NCI-H460 (cell line): ENCODE measurements at regions not wholly inside any gene's neighbourhood (a gene's known extent, or its start where the extent isn't known, plus 50 kb on each side); places are given as distances from the start of the nearest gene placed in this dataset.

ENCODE experiments used
- DNase-seq: peaks from one replicate; pipeline ENCODE4 v3.0.0-alpha.2; 2016; ENCODE audit warnings: low read depth; ENCODE audit errors: extremely low read depth

DNA sequence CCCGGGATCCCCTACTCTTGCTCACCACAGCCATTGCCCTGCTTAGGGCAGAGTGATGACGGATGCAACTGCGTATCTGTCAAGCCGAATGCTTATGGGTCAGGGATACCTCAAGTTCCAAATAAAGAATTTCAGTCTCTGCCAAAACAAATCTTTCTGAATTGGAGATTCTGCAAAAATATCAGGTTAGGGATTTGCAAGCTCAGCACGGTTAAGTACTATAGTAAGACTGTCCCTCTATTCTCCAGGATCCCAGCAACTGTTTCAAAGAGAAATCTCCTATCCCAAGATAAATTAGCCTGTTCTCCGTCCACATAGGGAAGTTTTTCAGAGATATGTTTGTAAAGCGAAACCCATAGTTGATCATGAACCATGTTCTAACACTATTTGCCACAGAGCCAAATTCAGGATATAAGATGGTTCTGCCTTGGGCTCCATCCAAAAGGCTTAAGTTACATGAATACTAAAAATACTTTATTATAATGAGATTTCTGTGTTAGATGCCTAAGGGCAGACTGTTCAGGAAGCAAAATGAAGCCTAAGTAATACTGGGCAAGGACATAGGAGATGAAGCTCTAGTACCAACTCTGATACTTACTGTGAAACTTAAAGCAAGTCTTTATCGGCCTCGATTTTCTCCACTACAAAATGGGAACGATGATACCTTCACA, 100.1 kb upstream of the LPP start:
- DNase-seq: no peak

DNA sequence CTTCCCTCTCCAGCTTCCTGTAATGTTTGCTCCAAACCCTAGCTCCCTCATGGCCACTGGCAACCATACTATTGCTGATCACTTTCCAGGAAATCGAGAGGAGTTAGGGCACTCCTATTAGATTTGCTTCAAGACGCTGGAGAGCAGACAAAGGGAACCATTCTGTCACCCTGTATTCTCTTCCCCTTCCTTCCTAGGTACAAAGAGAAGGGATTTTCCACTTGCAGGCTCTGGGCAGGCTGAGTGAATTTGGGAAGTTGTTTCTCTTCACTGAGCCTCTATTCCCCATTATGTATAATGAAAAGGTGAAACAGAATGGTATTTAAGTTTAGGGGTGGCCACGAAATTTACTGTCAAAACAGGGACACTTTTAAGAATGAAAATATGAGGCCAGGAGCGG, 99.4 kb upstream of the LPP start:
- DNase-seq: no peak

DNA sequence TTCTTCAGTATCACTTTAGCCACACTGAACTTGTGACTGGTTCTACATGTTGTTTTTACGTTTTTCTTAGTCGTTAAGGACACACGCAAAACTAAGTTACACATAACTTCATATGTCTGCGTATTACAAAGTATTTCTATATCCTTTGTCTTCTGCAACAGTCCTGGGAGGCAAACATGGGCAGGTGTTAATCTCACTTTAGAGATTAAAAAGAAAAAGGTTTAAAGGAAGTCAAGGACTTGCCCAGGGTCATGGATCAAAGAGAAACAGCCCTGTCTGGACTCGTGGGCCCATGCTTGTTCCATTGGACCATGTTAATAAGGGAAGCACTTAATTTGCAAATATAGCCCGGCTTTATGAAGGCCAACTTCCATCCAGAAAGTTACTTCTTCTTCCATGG, 98.6 kb upstream of the LPP start:
- DNase-seq: no peak

DNA sequence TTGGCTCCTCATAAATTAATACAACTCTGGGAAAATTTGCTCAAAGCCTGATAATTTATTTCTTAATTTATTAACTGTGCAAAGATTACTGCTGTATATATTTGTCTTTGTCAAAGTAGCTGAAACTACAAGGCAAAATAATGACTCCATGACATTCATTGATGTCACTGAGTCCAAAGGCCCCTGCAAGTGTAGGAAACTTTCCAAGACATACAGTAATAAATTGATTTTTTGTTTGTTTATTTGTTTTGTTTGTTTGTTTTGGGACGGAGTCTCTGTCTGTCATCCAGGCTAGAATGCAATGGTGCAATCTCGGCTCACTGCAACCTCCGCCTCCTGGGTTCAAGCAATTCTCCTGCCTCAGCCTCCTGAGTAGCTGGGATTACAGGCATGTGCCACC, 96.8 kb upstream of the LPP start:
- DNase-seq: peak; percentile 22

- no peak for DNase-seq
These were observed 95.3 kb upstream of the LPP start for GRCh38 chr3:188058569-188059184.

DNA sequence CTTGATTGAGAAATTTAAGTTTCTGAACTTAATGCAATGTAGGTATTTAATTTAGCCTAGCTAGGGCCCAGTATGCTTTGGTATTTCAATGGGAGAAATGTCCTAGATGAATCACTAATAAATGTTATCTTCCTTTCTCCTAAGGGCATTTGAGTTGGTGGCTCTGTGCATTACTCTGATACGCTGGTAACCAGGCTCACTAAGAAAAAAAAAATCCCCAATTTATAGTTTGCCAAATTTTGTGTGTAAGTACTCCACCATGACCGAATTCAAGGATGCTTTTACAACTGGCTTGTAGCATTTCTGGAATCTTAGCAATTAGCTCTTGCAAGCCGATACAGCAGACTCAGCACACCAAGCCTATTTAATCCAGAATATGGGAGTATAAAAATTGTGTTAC, 94.6 kb upstream of the LPP start:
- DNase-seq: no peak

DNA sequence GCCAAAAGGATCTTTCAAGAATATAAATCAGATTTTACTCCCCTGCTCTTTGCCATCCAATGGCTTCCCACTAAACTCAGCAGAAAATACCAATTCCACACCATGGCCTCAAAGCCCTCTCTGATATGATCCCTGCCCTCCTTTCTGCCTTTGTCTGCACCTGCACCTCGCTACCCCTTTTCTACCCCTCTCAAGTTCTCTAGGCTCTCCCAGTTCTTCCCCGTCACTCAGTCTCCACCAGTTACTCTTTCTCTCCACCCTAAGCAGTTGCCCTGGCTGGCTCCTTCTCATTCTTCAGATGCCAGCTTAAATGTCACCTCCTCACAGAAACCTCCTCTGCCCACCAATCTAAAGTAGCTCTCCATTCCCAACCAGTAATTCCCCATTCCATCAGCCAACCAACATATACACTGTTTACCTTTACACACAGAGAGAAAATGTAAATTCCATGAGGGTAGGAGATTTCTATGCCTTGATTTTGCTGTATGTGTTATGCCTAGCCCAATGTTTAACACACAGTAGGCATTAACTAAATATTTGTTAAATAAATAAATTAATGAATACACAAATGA, 93.6 kb upstream of the LPP start:
- no peak for DNase-seq

- DNase-seq: no peak
These were observed 93.0 kb upstream of the LPP start for GRCh38 chr3:188060840-188061544.

- DNase-seq: no peak
These were observed 91.7 kb upstream of the LPP start for GRCh38 chr3:188062216-188062615.

DNA sequence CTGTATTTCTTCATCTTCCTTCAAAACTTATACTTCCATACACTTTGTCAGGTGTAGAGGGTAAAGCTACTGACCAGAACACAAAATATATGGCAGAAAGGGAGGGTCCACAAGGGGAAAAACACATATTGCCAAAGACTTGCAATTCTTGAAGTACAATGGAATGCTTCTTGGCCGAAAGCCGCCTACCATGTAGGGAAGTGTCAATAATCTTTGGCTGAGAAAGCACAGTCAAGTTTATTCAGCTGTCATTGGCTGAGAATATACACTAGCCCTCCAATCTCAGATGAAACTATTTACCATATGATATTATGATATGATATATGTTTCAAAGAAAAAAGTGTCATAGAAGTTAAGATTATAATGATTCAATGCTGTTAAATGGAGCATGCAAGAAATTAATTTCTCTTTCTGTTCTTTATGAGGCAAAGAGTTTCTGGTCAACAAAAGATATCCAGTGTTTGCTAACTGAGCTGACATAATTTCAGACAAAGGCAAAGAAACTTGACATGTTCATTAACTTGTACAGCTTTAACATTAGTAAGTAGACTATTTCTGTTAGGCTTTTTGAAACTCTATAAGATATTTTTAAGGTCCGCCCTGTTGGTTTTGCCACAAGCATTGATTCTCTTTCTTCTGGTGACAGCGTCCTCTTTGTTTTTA, 89.0 kb upstream of the LPP start:
- DNase-seq: no peak

GRCh38 chr3:188066141-188066540, 87.8 kb upstream of the LPP start:
- no peak for DNase-seq

DNA sequence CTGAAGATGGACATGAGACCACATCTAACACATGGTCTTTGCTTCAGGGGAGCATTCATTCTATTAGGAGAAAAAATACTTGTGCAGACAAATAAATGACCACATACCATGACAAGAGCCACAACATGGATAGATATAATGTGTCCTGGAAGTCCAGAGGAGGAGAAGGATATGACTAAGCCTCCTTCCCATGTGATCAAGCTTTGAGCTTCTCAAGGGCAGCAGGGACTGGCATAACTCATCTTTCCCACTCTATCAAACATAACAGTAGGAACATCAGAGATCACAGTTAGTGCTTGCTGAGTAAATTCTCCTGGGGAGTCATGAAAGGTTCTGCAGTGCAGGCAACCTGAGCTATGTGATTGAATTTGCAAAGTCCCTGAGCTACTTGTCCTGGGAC, 86.0 kb upstream of the LPP start:
- no peak for DNase-seq

DNA sequence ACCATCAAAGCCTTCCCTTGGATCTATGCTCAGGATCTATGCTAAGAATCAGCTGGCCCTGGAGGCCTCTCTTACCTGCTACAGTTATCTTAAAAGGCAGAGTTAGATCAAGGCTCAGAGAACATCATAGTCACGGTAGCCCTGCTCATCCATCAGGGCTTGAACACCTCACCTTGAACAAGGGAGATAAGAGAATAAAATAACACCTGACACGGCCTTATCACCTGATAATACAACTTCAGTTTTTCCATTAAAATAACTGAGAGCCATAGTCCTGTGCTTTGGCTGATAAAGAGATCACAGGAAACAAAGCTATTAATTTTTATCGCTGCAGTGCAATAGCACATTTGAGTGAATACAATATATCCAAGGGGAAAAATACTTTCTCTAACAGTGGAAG, 85.6 kb upstream of the LPP start:
- DNase-seq: no peak

DNA sequence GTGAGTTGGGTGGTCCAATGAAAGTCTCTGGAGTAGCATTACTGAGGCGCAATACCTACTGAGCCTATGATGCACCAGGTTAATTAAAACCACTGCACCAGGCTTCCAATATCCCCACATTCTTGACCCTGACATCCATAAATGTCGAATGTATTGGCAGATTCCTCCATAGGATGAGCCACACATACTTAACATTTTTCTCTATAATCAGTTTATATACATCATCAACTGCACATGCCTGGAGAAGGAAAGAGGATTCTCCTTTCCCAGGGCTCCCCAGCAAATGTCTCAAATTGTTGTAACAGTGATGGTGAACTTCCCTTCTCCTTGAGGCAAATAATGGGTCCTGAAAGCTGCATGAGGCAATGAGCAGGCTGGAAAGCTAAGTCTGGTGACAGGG, 82.3 kb upstream of the LPP start:
- no peak for DNase-seq

GRCh38 chr3:188076176-188076575, 77.8 kb upstream of the LPP start:
- DNase-seq: no peak

DNA sequence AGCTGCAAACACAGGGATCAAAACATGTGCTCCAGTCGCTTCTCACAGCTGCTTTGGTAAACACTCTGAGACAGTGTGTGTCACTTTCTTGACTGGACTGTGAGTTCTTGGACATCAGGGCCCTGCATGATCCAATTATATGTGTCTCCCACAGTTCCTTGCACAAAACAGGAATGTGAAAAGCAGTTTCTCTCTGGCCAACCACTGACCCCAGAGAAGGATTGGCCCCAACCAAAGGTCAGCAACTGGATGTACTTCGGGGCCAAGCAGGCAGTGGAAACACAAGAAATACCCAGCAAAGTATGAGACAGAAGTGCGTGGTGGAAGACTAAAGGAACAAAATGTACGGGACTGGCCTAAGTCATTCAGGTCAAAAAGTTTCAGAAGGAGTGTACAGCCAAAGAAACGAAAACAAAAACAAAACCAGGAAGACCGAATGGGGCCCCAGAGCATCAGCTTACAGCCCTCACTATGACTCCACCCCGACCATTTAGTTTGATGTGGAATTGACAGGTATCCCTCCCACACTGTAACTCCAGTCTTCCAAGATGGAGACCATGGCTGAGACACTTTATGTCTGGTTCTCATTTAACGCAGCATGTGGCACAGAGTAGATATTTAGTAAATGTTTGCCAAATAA, 76.7 kb upstream of the LPP start:
- no peak for DNase-seq

- no peak for DNase-seq
These were observed 73.9 kb upstream of the LPP start for GRCh38 chr3:188080091-188080490.

DNA sequence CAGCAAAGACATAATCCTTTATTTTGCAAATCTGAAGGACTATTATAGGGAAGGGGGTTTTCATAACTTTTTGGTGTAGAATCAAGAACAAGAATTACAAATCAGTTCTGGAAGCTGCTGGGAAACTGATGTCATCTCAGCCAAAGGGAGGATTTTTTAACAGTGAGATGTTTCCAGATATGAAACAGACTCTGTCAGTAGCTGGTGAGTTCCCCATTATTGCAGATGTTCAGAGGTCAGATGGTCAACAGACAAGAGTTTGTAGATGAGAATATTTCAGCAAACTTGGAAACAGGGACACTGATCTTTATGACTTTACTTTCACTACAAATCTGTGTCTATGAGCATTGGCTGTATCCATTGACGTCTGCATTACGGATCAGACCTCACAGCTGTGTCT, 71.9 kb upstream of the LPP start:
- DNase-seq: no peak

DNA sequence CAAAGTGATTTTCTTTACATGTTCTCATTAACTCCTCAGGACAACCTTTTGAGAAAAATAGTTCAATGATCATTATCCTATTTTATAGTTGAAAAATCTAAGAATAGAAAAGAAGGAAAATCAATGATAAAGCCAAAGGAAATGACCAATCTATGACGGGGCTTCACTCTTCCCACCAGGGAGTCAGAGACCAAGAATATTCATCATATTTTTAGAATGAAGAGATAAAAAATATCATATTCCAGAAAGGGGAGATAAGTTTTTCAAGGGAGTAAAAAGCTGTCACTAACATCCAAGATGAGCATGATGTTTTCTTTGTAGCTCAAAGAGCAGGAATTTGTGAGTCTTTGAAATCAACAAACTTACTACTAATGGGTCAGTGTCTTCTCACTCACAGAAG, 71.5 kb upstream of the LPP start:
- DNase-seq: no peak

DNA sequence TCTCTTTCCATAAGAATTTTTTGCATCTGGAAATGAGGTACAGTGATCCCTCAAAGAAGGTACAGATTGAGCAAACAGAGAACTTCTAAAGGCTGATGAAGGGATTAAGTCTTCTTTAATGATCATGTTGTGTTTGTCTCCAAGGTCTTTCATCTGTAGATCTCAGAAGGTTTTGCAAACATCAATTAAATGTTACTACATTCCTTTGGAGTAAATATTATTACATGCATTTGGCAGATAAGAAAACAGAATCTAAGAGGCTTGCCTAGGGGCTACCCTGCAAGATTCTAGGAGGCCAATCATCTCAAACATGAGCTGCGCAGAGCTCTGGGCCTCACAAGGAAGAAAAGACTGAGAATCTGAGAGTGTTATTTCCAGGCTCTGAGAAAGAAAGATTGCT, 70.9 kb upstream of the LPP start:
- no peak for DNase-seq
